SK-N-SH (cell line): ENCODE measurements at regions not wholly inside any gene's neighbourhood (a gene's known extent, or its start where the extent isn't known, plus 50 kb on each side); places are given as distances from the start of the nearest gene placed in this dataset.

Experiments
- CTCF ChIA-PET: fragments of 300-600, 350-600 bp; formaldehyde crosslinking; extraction: SDS; loops from one replicate; lab custom pipeline; 2021; lab: Yijun Ruan, JAX
- POLR2A ChIA-PET: fragments of 350-600 bp; sonication (Branson Sonifier 250); formaldehyde crosslinking; extraction: SDS; loops from one replicate; lab custom pipeline; 2020; ENCODE audit warnings: antibody characterized with exemption, inconsistent platforms; lab: Yijun Ruan, JAX
- DNase-seq: peaks from one replicate; pipeline ENCODE4 v3.0.0; 2012
- H2AFZ ChIP-seq: fragments of 200-600 bp; sonication (generic); 2 replicates; pipeline ENCODE4 v1.8.1; 2016; ENCODE audit warnings: antibody characterized with exemption, mild to moderate bottlenecking, low read depth
- H3F3A ChIP-seq: fragments of 200-600 bp; sonication (generic); replicated peaks from 2 replicates; pipeline ENCODE3; 2016; ENCODE audit warnings: antibody characterized with exemption, mild to moderate bottlenecking; ENCODE audit not compliant: insufficient read depth
- H3K27ac ChIP-seq, 2 experiments: fragments of 200-500 bp in 1 of 2; fragments of 200-600 bp in 1 of 2; sonication (Bioruptor generic) in 1 of 2; sonication (generic), shearing (Covaris generic) in 1 of 2; 2 replicates each; pipeline versions ENCODE4 v1.5.1 to v1.6.1; 2014 to 2016; ENCODE audit warnings: low read depth in 2 of 2, inconsistent platforms in 1 of 2, low read length in 1 of 2, mild to moderate bottlenecking in 1 of 2, mixed read lengths in 1 of 2
- H3K27me3 ChIP-seq: fragments of 200-600 bp; sonication (generic), shearing (Covaris generic); 2 replicates; pipeline ENCODE4 v1.6.1; 2016; ENCODE audit warnings: mixed run types; ENCODE audit not compliant: insufficient read depth
- H3K36me3 ChIP-seq, 2 experiments: fragments of 200-500 bp in 1 of 2; fragments of 200-600 bp in 1 of 2; sonication (Bioruptor generic) in 1 of 2; sonication (generic) in 1 of 2; replicated peaks in 1 of 2; 2 replicates each; pipeline versions ENCODE3 to v1.5.1; 2014 to 2016; ENCODE audit warnings: low read length in 1 of 2, mild to moderate bottlenecking in 1 of 2; ENCODE audit not compliant: insufficient read depth in 2 of 2, control insufficient read depth in 1 of 2
- H3K4me1 ChIP-seq, 2 experiments: fragments of 200-500 bp in 1 of 2; fragments of 200-600 bp in 1 of 2; sonication (Bioruptor generic) in 1 of 2; sonication (generic), shearing (Covaris generic) in 1 of 2; 2 replicates each; pipeline versions ENCODE4 v1.5.1 to v1.6.1; 2014 to 2016; ENCODE audit warnings: low read depth in 1 of 2, low read length in 1 of 2, mixed run types in 1 of 2; ENCODE audit not compliant: insufficient read depth in 2 of 2, control insufficient read depth in 1 of 2
- H3K4me2 ChIP-seq: fragments of 200-600 bp; sonication (generic), shearing (Covaris generic); 2 replicates; pipeline ENCODE4 v1.6.1; 2017; ENCODE audit warnings: mixed run types
- H3K4me3 ChIP-seq, 2 experiments: fragments of 200-500 bp in 1 of 2; fragments of 200-600 bp in 1 of 2; sonication (Bioruptor generic) in 1 of 2; sonication (generic), shearing (Covaris generic) in 1 of 2; 2 replicates each; pipeline versions ENCODE4 v1.5.1 to v1.8.1; 2014 to 2016; ENCODE audit warnings: low read depth in 2 of 2, inconsistent platforms in 1 of 2, low read length in 1 of 2, mild to moderate bottlenecking in 1 of 2, mixed read lengths in 1 of 2, moderate library complexity in 1 of 2
- H3K79me2 ChIP-seq: fragments of 200-600 bp; sonication (generic); 2 replicates; pipeline ENCODE4 v1.8.1; 2017; ENCODE audit warnings: mild to moderate bottlenecking; ENCODE audit not compliant: insufficient read depth
- H3K9ac ChIP-seq: fragments of 200-600 bp; sonication (generic); 2 replicates; pipeline ENCODE4 v1.6.1; 2017; ENCODE audit warnings: mixed run types
- H3K9me2 ChIP-seq: fragments of 200-600 bp; sonication (generic); 2 replicates; pipeline ENCODE4 v1.6.1; 2017; ENCODE audit warnings: mixed run types
- H3K9me3 ChIP-seq: fragments of 200-600 bp; sonication (generic); 2 replicates; pipeline ENCODE4 v1.6.1; 2017; ENCODE audit warnings: mixed run types, mild to moderate bottlenecking, moderate library complexity
- H4K20me1 ChIP-seq: fragments of 200-600 bp; sonication (generic); 2 replicates; pipeline ENCODE4 v1.6.1; 2017; ENCODE audit warnings: mild to moderate bottlenecking, mixed run types; ENCODE audit not compliant: insufficient read depth
- CHD2 ChIP-seq: fragments of 150-350 bp; IDR thresholded peaks from 2 replicates; pipeline ENCODE4 v1.6.1; 2018; ENCODE audit warnings: low read length; ENCODE audit not compliant: partially characterized antibody
- EP300 ChIP-seq, 2 experiments: IDR thresholded peaks; 2 replicates each; pipeline versions ENCODE4 v1.4.0 to v1.6.1; 2012; ENCODE audit warnings: borderline replicate concordance in 1 of 2, low read depth in 1 of 2, low read length in 1 of 2
- FOSL2 ChIP-seq: IDR thresholded peaks from 2 replicates; pipeline ENCODE4 v1.4.0; 2012; ENCODE audit warnings: low read depth, mild to moderate bottlenecking, moderate library complexity, borderline replicate concordance
- GATA2 ChIP-seq: sonication (generic); formaldehyde crosslinking; IDR thresholded peaks from 2 replicates; pipeline ENCODE4 v1.5.0; 2020; ENCODE audit warnings: mild to moderate bottlenecking, missing genetic modification reagents
- MEF2A ChIP-seq: IDR thresholded peaks from 2 replicates; pipeline ENCODE4 v1.4.0; 2012; ENCODE audit warnings: low read depth, borderline replicate concordance
- NFIC ChIP-seq: IDR thresholded peaks from 2 replicates; pipeline ENCODE4 v1.4.0; 2012; ENCODE audit warnings: borderline replicate concordance
- NRF1 ChIP-seq: IDR thresholded peaks from 2 replicates; pipeline ENCODE4 v1.6.1; 2012; ENCODE audit warnings: low read depth, mild to moderate bottlenecking, low read length
- RFX5 ChIP-seq: IDR thresholded peaks from 2 replicates; pipeline ENCODE4 v1.6.1; 2012; ENCODE audit warnings: mild to moderate bottlenecking, improper control_type of control experiment, low read length
- RXRA ChIP-seq: IDR thresholded peaks from 2 replicates; pipeline ENCODE4 v1.4.0; 2012; ENCODE audit warnings: low read depth, mild to moderate bottlenecking, borderline replicate concordance
- TAF1 ChIP-seq: IDR thresholded peaks from 2 replicates; pipeline ENCODE4 v1.6.1; 2012; ENCODE audit warnings: low read depth, mild to moderate bottlenecking, low read length, moderate library complexity, borderline replicate concordance
- TCF12 ChIP-seq: IDR thresholded peaks from 2 replicates; pipeline ENCODE4 v1.4.0; 2012
- TEAD4 ChIP-seq: IDR thresholded peaks from 2 replicates; pipeline ENCODE4 v1.4.0; 2012; ENCODE audit warnings: mild to moderate bottlenecking, borderline replicate concordance; ENCODE audit not compliant: insufficient read depth
- WGBS: methylation state at CpG from one replicate; pipeline ENCODE4 v1.1.6; 2017; ENCODE audit warnings: low lambda C conversion rate; 5-methylcytosine and 5-hydroxymethylcytosine counted together
- TF ChIP-seq, protein P1 (sequence below): IDR thresholded peaks from 2 replicates; pipeline ENCODE4 v1.4.0; 2012; ENCODE audit warnings: low read depth, borderline replicate concordance
- TF ChIP-seq, protein P2 (sequence below): IDR thresholded peaks from 2 replicates; pipeline ENCODE4 v1.4.0; 2012; ENCODE audit warnings: low read depth
- TF ChIP-seq, protein P3 (sequence below): IDR thresholded peaks from 2 replicates; pipeline ENCODE4 v1.6.1; 2012; ENCODE audit warnings: mild to moderate bottlenecking, low read depth, low read length, moderate library complexity

- CTCF ChIA-PET, result no interaction called here
- Histone ChIP-seq H3K4me3 (no peak overlapping the region), H4K20me1 (no peaks in the 10 kb centered on the region), H3K9me2 (no peaks in the 10 kb centered on the region), H3F3A (no peaks in the 10 kb centered on the region), H3K9me3 (no peaks in the 10 kb centered on the region), H3K27ac (no peak overlapping the region), H3K36me3 (no peaks in the 10 kb centered on the region), H3K79me2 (no peaks in the 10 kb centered on the region), H2AFZ (no peak overlapping the region), H3K4me1 (no peaks in the 10 kb centered on the region), H3K9ac (no peak overlapping the region), H3K27me3 (no peaks in the 10 kb centered on the region), H3K4me2 (no peak overlapping the region)
- POLR2A ChIA-PET, result no interaction called here
- no peak for DNase-seq
- TF ChIP-seq GATA2 (CRISPR knock-in tag), result no peak
- TF ChIP-seq CHD2, result no peak
- no peak for TF ChIP-seq FOSL2
- TF ChIP-seq RXRA, result no peak
- TF ChIP-seq EP300 (IDR thresholded peaks at IDR 0.05; ENCODE audit: borderline replicate concordance in 1 of 2, low read depth in 1 of 2, low read length in 1 of 2), result no peak
- no peak for TF ChIP-seq TCF12
- no peak for TF ChIP-seq NRF1
- no peak for TF ChIP-seq RFX5
- no peak for TF ChIP-seq NFIC
- TF ChIP-seq, protein P1, sequence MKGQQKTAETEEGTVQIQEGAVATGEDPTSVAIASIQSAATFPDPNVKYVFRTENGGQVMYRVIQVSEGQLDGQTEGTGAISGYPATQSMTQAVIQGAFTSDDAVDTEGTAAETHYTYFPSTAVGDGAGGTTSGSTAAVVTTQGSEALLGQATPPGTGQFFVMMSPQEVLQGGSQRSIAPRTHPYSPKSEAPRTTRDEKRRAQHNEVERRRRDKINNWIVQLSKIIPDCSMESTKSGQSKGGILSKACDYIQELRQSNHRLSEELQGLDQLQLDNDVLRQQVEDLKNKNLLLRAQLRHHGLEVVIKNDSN, result no peak
- TF ChIP-seq TEAD4, result no peak
- no peak for TF ChIP-seq MEF2A
- TF ChIP-seq, protein P2, sequence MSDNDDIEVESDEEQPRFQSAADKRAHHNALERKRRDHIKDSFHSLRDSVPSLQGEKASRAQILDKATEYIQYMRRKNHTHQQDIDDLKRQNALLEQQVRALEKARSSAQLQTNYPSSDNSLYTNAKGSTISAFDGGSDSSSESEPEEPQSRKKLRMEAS, result no peak
- TF ChIP-seq, protein P3, sequence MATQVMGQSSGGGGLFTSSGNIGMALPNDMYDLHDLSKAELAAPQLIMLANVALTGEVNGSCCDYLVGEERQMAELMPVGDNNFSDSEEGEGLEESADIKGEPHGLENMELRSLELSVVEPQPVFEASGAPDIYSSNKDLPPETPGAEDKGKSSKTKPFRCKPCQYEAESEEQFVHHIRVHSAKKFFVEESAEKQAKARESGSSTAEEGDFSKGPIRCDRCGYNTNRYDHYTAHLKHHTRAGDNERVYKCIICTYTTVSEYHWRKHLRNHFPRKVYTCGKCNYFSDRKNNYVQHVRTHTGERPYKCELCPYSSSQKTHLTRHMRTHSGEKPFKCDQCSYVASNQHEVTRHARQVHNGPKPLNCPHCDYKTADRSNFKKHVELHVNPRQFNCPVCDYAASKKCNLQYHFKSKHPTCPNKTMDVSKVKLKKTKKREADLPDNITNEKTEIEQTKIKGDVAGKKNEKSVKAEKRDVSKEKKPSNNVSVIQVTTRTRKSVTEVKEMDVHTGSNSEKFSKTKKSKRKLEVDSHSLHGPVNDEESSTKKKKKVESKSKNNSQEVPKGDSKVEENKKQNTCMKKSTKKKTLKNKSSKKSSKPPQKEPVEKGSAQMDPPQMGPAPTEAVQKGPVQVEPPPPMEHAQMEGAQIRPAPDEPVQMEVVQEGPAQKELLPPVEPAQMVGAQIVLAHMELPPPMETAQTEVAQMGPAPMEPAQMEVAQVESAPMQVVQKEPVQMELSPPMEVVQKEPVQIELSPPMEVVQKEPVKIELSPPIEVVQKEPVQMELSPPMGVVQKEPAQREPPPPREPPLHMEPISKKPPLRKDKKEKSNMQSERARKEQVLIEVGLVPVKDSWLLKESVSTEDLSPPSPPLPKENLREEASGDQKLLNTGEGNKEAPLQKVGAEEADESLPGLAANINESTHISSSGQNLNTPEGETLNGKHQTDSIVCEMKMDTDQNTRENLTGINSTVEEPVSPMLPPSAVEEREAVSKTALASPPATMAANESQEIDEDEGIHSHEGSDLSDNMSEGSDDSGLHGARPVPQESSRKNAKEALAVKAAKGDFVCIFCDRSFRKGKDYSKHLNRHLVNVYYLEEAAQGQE, result no peak
- TF ChIP-seq TAF1, result no peak
- 29% methylated on average over 1 of the region's 1 CpG for WGBS
Observed at GRCh38 chr2:211270257-211270656, 713.9 kb downstream of the CPS1 start.
